Small intestine (tissue), 7 donors: ENCODE measurements at regions not wholly inside any gene's neighbourhood (a gene's known extent, or its start where the extent isn't known, plus 50 kb on each side); places are given as distances from the start of the nearest gene placed in this dataset.

Source experiments
- DNase-seq, 2 donors: peaks; one replicate each; pipeline versions ENCODE4 v3.0.0 to v3.0.0-alpha.2; 2013
- FAIRE-seq: peaks from 2 replicates; lab custom pipeline; 2012; peaks lifted over from hg19 to GRCh38; lab: Jason Lieb, UNC
- H3K27ac ChIP-seq, 3 donors: one replicate each; pipeline ENCODE4 v1.5.1; 2013; ENCODE audit warnings: low read length in 2 of 3, mild to moderate bottlenecking in 2 of 3, control low read depth in 1 of 3, inconsistent platforms in 1 of 3, low read depth in 1 of 3, moderate library complexity in 1 of 3
- H3K27me3 ChIP-seq, 3 donors: one replicate each; pipeline ENCODE4 v1.6.1; 2013; ENCODE audit warnings: low read length in 3 of 3, inconsistent platforms in 1 of 3; ENCODE audit not compliant: control insufficient read depth in 3 of 3, insufficient read depth in 3 of 3
- H3K36me3 ChIP-seq, 3 donors: one replicate each; pipeline ENCODE4 v1.6.1; 2013; ENCODE audit warnings: low read length in 3 of 3, inconsistent platforms in 1 of 3, low read depth in 1 of 3, mild to moderate bottlenecking in 1 of 3, moderate library complexity in 1 of 3; ENCODE audit not compliant: control insufficient read depth in 3 of 3, insufficient read depth in 2 of 3
- H3K4me1 ChIP-seq, 3 donors: one replicate each; pipeline ENCODE4 v1.6.1; 2013; ENCODE audit warnings: low read length in 2 of 3, inconsistent platforms in 1 of 3, low read depth in 1 of 3, mild to moderate bottlenecking in 1 of 3, moderate library complexity in 1 of 3; ENCODE audit not compliant: control insufficient read depth in 3 of 3, insufficient read depth in 2 of 3
- H3K4me3 ChIP-seq, 3 donors: one replicate each; pipeline ENCODE4 v1.5.1; 2013; ENCODE audit warnings: low read length in 3 of 3, control low read depth in 1 of 3, inconsistent platforms in 1 of 3, low read depth in 1 of 3, mild to moderate bottlenecking in 1 of 3, moderate library complexity in 1 of 3
- H3K9me3 ChIP-seq, 2 donors: one replicate each; pipeline ENCODE4 v1.6.1; 2013; ENCODE audit warnings: low read depth in 1 of 2, low read length in 1 of 2; ENCODE audit not compliant: control insufficient read depth in 2 of 2, insufficient read depth in 1 of 2
- WGBS, 3 donors: extraction: QIAGEN DNeasy Blood & Tissue Kit; methylation state at CpG; one replicate each; pipeline ENCODE4 v1.1.7; 2013; 5-methylcytosine and 5-hydroxymethylcytosine counted together
- donor health status: healthy with polysubstance abuse.
- donor health status: control.
- donor health status: control.
- donor health status: Bipolar disorder and iron deficiency.
- donor health status: healthy.

DNA sequence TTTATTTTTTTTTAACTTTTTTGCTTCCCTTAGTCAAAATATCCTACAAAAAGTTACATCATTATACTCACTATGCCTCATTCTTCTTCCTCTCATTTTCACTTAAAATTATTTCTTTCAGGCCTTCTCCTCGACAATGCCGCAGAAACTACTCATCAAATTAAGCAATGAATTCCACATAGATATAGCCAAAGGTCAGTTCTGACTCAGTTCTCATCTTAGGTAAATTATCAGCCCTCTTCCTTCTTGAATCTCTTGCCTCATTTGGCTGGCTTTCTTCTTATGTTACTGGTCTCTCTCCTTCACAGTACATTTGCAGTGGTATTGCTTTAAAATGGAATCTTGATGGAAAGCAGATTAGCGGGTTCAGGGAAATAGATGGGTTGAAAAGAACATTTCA lies 260.7 kb upstream of the BRINP3 start:
- H3K4me3 ChIP-seq, result no peak overlapping the region
- WGBS, 3 donors, result 85 to 88% (median 86%) methylated on average over 3 of the region's 3 CpGs
- H3K27me3 ChIP-seq, result no peaks in the 10 kb centered on the region
- no peaks in the 10 kb centered on the region for H3K36me3 ChIP-seq
- no peaks in the 10 kb centered on the region for H3K9me3 ChIP-seq
- H3K4me1 ChIP-seq, result no peaks in the 10 kb centered on the region
- no peak for DNase-seq
- FAIRE-seq, result no peak
- H3K27ac ChIP-seq, result no peak overlapping the region

DNA sequence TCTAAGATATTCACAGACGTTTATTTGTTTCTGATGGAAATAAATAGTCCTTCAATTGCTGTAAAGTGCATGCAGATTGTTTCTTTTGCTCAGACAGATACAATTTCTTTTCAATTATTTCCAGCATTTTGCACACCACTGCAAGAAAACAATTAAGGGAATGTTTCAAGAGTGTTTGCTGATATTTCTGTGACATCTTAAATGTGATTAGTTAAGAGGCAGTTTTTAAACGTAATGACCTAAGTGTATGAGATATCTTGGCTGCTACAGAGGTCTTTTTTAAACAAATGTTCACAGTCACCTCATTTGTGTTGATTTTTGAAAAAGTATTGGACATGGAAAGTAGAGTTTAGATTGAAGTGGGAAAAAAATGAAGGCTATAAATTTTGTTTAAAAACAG lies 262.3 kb upstream of the BRINP3 start:
- Histone ChIP-seq H3K27ac (no peak overlapping the region), H3K4me3 (no peak overlapping the region), H3K4me1 (no peaks in the 10 kb centered on the region), H3K36me3 (no peaks in the 10 kb centered on the region), H3K9me3 (no peaks in the 10 kb centered on the region), H3K27me3 (no peaks in the 10 kb centered on the region)
- no peak for FAIRE-seq
- 41 to 56% (median 47%) methylated on average over 2 of the region's 2 CpGs for WGBS, 3 donors
- no peak for DNase-seq

DNA sequence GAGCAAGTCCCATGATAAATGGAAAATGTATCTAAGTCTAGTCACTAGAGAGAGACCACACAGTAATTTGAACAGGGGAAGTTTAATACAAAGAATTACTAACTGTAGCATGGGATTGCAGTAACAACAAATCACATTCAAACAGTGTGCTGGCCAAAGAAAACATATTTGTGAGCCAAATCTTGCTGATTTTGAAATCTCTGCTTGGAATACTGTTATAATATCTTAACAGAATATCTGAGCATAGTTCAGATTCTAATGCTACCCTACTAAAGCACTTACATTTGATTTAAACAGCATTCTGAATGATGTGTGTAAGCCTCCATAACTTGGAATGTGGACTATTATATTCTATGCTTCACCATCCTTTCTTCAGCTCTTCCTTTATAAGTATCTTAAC lies 270.0 kb upstream of the BRINP3 start:
- H3K4me1 ChIP-seq, result no peaks in the 10 kb centered on the region
- no peak overlapping the region for H3K4me3 ChIP-seq
- H3K9me3 ChIP-seq, result no peaks in the 10 kb centered on the region
- DNase-seq (no peak), FAIRE-seq (no peak)
- H3K36me3 ChIP-seq, result no peaks in the 10 kb centered on the region
- no peaks in the 10 kb centered on the region for H3K27me3 ChIP-seq
- H3K27ac ChIP-seq, result no peak overlapping the region

DNA sequence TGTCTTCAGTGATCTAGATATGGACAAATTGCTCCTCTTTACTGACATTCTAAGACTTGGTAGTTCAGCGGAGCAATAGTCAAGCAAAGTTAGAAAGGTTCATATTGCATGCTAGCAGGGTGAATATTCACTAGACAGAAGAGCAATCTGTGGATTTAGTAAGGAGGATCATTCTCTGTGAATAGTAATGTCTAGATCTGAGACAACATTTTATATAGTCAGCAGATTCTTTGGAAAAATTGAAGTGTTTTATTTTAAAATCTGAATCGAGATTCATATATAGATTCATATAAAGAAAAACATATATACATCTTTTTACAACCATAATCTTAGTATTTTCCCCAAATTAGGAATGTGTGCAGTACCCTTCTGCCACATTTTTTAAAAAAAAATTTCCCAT lies 274.5 kb upstream of the BRINP3 start:
- Histone ChIP-seq H3K4me1 (no peaks in the 10 kb centered on the region), H3K4me3 (no peak overlapping the region), H3K36me3 (no peaks in the 10 kb centered on the region), H3K9me3 (no peaks in the 10 kb centered on the region), H3K27me3 (no peaks in the 10 kb centered on the region), H3K27ac (no peak overlapping the region)
- 75 to 88% (median 84%) methylated on average over 2 of the region's 2 CpGs for WGBS, 3 donors
- DNase-seq (no peak), FAIRE-seq (no peak)

DNA sequence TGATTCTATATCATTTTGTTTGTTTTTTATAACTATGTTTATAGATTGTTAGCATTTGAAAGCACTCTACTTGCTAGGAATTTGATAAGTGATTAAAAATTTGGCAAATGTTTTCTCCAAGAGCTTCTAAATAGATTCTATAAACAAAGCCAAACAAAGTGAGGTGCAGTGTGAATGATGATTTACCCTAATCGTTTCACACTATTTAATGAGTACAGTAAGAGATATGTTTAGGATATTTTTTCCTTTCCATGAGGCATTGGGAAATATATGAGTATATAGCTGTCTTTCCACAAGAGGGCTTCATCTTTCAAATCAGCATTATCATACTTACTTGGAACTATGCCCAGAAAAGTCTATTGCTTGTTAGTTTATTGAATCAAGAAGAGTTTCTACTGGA lies 277.0 kb upstream of the BRINP3 start:
- DNase-seq (peak; percentile 34 to 43), FAIRE-seq (no peak)

DNA sequence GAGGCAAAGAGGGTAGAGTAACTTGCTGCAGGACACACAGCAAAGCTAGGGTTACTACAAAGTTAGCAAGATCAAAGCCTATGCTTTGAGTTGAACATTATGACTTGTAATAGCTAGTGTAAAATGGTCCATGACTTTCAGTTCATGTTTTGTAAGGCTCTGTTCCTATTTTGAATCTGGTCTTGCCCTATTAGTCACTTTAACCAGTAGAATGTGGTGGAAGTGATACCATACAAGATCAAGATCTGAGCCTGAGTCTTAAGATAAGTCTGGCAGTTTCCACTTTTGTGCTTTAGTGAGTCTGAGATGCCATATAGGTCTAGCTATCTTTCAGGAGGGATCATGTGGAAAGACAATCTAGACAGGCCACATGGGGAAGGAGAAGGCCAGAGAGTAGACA lies 282.1 kb upstream of the BRINP3 start:
- Histone ChIP-seq H3K9me3 (no peaks in the 10 kb centered on the region), H3K27me3 (no peaks in the 10 kb centered on the region), H3K36me3 (no peaks in the 10 kb centered on the region), H3K4me1 (no peaks in the 10 kb centered on the region), H3K27ac (no peak overlapping the region), H3K4me3 (no peak overlapping the region)
- DNase-seq (no peak), FAIRE-seq (no peak)

More for the DNA sequence above, 277.0 kb upstream of the BRINP3 start:
- Histone ChIP-seq H3K4me3 (no peak overlapping the region), H3K27ac (no peak overlapping the region), H3K36me3 (no peaks in the 10 kb centered on the region), H3K4me1 (no peaks in the 10 kb centered on the region), H3K27me3 (no peaks in the 10 kb centered on the region), H3K9me3 (no peaks in the 10 kb centered on the region)
- WGBS, 3 donors, result 2 to 15% (median 11%) methylated on average over 1 of the region's 1 CpG

DNA sequence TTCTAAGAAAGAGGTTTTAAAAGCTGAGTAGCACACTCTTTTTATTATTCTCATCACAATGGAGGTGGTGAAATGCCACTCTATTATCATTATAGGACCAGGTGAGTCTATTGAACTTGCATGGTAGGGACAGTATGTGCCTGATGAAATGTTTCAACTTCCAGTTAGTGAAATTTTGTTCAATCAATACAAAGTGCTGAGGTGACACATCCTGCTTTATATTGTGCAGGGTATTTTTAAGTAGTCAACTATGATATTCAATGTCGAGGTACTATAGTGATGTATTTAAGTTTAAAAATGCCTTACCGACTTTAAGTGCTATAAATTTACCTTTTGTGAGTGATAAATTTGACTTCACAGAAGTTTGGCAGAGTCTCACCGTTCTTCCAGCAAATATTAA lies 284.7 kb upstream of the BRINP3 start:
- Histone ChIP-seq H3K4me1 (no peaks in the 10 kb centered on the region), H3K27me3 (no peaks in the 10 kb centered on the region), H3K9me3 (no peaks in the 10 kb centered on the region), H3K36me3 (no peaks in the 10 kb centered on the region), H3K27ac (no peak overlapping the region), H3K4me3 (no peak overlapping the region)
- whole genome bisulfite sequencing, 3 donors, result 76 to 84% (median 81%) methylated on average over 3 of the region's 3 CpGs
- no peak for DNase-seq
- FAIRE-seq, result no peak

DNA sequence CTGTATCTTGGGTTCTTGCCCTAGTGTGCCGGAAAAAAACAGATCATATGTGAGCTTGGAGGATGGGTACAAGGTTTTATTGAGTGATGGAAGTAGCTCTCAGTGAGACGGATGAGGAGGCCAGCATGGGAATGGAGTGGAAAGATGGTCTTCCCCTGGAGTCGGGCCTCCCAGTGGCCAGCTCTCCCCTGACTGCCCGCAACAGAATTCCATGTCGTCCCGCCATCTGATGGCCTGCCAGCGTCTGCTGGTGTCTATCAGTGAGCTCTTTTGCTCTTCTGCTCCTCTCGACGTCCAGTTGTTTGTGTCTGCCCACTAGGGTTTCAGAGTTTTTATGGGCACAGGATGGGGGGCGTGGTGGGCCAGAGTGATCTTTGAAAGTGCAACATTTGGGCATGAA lies 315.2 kb upstream of the BRINP3 start:
- no peak for FAIRE-seq
- H3K4me3 ChIP-seq, result no peak overlapping the region
- no peaks in the 10 kb centered on the region for H3K27me3 ChIP-seq
- no peak overlapping the region for H3K27ac ChIP-seq
- H3K9me3 ChIP-seq, result no peaks in the 10 kb centered on the region
- no peak for DNase-seq
- 89 to 90% (median 90%) methylated on average over 10 of the region's 10 CpGs for WGBS, 3 donors
- no peaks in the 10 kb centered on the region for H3K4me1 ChIP-seq
- H3K36me3 ChIP-seq, result no peaks in the 10 kb centered on the region

DNA sequence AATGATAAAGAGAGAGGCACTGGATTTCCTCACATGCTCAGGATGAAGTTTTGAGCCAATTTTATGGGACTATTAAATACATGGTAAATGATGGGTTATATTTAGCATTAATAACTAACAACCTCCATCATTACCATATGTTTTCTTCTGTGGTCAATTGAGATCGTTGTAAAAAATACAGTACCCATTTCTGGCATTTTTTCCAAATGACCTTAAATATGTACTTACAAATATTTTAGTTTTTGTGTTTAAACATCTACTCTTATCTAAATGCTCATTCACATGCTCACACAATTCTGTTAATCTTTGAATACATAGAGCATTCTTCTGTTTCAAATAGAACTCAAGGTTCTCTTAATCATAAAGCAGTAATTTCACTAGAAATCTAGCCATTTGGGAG lies 330.0 kb upstream of the BRINP3 start:
- no peaks in the 10 kb centered on the region for H3K4me1 ChIP-seq
- FAIRE-seq (no peak), DNase-seq (no peak)
- 46 to 55% (median 48%) methylated on average over 1 of the region's 1 CpG for WGBS, 3 donors
- H3K9me3 ChIP-seq, result peaks cover 2 to 3% of the 10 kb centered on the region in 2 donors
- no peaks in the 10 kb centered on the region for H3K36me3 ChIP-seq
- no peaks in the 10 kb centered on the region for H3K27me3 ChIP-seq
- no peak overlapping the region for H3K27ac ChIP-seq
- no peak overlapping the region for H3K4me3 ChIP-seq
